GM12865 (cell line): ENCODE measurements at regions not wholly inside any gene's neighbourhood (a gene's known extent, or its start where the extent isn't known, plus 50 kb on each side); places are given as distances from the start of the nearest gene placed in this dataset.

Source experiments
- DNase-seq: peaks from one replicate; pipeline ENCODE4 v3.0.0; 2010; ENCODE audit warnings: low read depth
- H3K4me3 ChIP-seq: 2 replicates; pipeline ENCODE4 v1.5.1; 2011; ENCODE audit warnings: mild to moderate bottlenecking, low read depth, low read length, control low read depth
- TF ChIP-seq, protein P1 (sequence below): IDR thresholded peaks from 2 replicates; pipeline ENCODE4 v1.5.1; 2011; ENCODE audit warnings: low read length, control low read depth, low read depth, inconsistent platforms; ENCODE audit not compliant: insufficient read depth; ENCODE audit errors: missing control alignments

DNA sequence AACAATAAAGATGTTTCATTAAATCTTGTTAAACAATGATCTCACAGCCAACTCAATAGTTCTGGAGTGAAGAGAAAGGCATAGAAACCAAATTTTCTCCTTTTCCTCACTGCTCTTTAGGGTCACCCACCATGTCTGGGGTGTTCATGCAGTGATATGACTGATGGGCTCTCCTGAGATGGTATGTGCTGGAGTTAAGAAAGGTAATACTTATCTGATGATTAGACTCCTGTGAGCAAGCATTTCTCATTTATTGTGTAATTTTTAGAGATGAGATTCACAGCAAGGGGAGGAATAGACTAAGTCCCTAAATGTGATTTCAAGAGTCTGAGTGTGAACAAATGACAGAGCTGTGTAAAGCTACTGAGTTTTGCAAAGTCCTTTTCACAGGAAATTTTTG is 1361.3 kb upstream of the CELF2 start:
- DNase-seq: no peak
- H3K4me3 ChIP-seq: no peak overlapping the region
- TF ChIP-seq, protein P1, sequence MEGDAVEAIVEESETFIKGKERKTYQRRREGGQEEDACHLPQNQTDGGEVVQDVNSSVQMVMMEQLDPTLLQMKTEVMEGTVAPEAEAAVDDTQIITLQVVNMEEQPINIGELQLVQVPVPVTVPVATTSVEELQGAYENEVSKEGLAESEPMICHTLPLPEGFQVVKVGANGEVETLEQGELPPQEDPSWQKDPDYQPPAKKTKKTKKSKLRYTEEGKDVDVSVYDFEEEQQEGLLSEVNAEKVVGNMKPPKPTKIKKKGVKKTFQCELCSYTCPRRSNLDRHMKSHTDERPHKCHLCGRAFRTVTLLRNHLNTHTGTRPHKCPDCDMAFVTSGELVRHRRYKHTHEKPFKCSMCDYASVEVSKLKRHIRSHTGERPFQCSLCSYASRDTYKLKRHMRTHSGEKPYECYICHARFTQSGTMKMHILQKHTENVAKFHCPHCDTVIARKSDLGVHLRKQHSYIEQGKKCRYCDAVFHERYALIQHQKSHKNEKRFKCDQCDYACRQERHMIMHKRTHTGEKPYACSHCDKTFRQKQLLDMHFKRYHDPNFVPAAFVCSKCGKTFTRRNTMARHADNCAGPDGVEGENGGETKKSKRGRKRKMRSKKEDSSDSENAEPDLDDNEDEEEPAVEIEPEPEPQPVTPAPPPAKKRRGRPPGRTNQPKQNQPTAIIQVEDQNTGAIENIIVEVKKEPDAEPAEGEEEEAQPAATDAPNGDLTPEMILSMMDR: no peak

DNA sequence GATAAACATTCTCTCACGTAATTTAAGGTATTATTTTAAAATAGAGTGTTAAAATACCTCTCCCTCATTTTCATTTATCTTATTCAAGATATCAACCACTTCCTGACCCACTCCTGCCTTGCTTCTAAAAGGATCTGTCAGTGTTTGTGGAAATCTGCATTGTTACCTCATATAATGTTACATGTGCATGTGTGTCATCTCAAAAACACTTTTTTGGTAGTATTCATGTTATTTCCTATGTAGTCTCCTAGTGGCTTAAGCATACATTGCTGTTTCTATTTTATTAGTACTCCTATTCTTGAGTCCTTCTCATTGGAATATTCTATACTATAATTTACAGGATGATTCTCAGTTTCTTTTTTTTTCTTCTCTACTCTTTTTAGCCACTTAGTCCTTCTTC is 1360.7 kb upstream of the CELF2 start:
- DNase-seq: no peak
- H3K4me3 ChIP-seq: no peak overlapping the region
- TF ChIP-seq, protein P1: no peak

DNA sequence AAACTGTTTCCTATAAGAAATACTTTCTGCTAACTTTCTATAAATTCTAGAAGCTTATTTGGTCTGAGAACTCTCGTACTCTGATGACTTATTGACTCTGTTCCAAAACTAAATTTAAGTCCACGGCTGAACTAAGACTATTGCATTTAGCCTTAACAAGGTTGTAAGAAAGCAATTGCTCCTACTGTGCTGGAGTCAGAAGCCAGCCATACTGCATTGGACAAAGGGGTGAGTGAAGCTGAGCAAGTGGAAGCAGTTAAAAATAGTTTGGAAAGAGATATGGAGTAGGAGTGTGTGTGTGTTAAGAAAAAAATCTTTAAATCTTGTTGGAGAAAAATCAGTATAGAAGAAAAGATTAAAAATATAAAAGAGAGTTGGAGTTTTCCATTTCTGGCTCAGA is 1360.1 kb upstream of the CELF2 start:
- no peak overlapping the region for H3K4me3 ChIP-seq
- TF ChIP-seq, protein P1: no peak
- no peak for DNase-seq

DNA sequence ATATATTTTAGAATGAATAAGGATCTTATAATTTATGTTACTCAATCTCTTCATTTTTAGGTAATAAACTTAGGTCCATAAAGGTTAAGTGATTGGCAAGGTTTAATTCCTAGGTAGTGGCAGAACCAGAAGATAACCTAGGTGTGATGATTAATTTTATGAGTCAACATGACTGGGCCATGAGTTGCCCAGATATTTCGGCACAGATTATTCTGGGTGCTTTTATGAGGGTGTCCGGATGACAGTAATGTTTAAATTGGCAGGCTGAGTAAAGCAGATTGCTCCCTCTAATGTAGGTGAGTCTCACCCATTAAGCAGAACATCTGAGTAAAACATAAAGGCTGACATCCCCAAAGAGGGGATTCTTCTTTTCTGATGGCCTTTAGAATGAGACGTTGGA is 1349.3 kb upstream of the CELF2 start:
- TF ChIP-seq, protein P1: no peak
- DNase-seq: no peak
- no peak overlapping the region for H3K4me3 ChIP-seq

DNA sequence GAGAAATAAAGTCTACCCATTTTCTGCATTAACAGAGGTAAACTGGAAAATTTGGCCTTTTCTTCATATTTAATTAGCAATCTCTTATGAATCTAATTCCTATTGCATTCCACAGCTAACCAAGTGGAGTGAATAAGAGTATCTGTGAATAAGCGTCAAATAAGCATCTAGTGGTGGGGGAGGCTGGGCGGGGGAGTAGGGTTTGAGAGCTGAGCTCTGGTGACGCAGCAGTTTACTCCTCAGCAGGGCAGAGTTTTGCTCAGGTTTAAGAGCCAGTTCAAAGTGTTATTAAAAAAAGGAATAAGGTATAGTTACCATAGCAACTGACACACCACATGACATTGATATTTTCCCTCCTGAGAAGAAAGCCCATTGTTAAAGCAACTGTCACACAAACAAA is 1346.8 kb upstream of the CELF2 start:
- TF ChIP-seq, protein P1: no peak
- no peak for DNase-seq
- no peak overlapping the region for H3K4me3 ChIP-seq

DNA sequence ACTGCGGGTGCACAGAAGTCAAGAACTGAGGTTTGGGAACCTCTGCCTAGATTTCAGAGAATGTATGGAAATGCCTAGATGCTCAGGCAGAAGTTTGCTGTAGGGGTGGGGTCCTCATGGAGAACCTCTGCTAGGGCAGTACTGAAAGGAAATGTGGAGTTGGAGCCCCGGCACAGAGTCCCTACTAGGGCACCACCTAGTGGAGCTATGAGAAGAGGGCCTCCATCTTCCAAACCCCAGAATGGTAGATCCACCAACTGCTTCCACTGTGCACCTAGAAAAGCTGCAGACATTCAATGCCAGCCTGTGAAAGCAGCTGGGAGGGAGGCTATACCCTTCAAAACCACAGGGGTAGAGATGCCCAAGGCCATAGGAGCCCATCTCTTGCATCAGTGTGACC is 1336.0 kb upstream of the CELF2 start:
- no peak overlapping the region for H3K4me3 ChIP-seq
- peak; percentile 9 for DNase-seq
- TF ChIP-seq, protein P1: peak; percentile 28

DNA sequence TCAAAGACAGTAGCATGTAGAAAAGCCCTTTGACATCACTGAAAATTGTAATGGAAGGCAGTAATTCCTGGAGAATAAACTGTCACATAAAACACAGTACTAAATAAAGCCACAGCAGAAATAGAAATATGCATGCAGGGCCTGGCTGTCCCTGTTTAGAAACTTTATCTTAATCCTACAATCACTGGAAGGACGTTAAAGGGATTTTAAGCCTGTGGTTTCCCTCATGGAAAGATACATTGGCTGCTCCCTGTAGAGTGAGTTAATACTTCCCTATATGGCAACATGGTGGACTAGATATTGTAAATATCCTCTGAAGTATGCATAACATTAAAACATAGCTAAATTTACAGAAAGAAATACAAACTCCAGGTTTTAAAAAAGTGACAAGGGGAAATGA is 1334.9 kb upstream of the CELF2 start:
- H3K4me3 ChIP-seq: no peak overlapping the region
- TF ChIP-seq, protein P1: no peak

More for the DNA sequence above, 1334.9 kb upstream of the CELF2 start:
- DNase-seq: no peak
